Smooth muscle cell (in vitro differentiated cells): ENCODE measurements at regions not wholly inside any gene's neighbourhood (a gene's known extent, or its start where the extent isn't known, plus 50 kb on each side); places are given as distances from the start of the nearest gene placed in this dataset.

Experiments
- DNase-seq: peaks from one replicate; lab custom pipeline; 2025; ENCODE audit not compliant: unreplicated experiment; lab: John Stamatoyannopoulos, UW
- H2AFZ ChIP-seq: fragments of 200-600 bp; sonication (generic); 2 replicates; pipeline ENCODE4 v1.6.0; 2016; ENCODE audit warnings: antibody characterized with exemption, low read depth, mild to moderate bottlenecking
- H3F3A ChIP-seq: fragments of 200-600 bp; sonication (generic); 2 replicates; pipeline ENCODE4 v1.6.0; 2017; ENCODE audit warnings: antibody characterized with exemption, low read depth
- H3K27ac ChIP-seq: fragments of 200-600 bp; sonication (generic); 2 replicates; pipeline ENCODE4 v1.5.1; 2016; ENCODE audit warnings: low read depth, mild to moderate bottlenecking
- H3K27me3 ChIP-seq: fragments of 200-600 bp; sonication (generic); 2 replicates; pipeline ENCODE4 v1.6.1; 2016; ENCODE audit warnings: low read depth, mild to moderate bottlenecking
- H3K36me3 ChIP-seq: fragments of 200-600 bp; sonication (generic); 2 replicates; pipeline ENCODE4 v1.5.1; 2016; ENCODE audit warnings: low read depth
- H3K4me1 ChIP-seq: fragments of 200-600 bp; sonication (generic); 2 replicates; pipeline ENCODE4 v1.5.1; 2016; ENCODE audit warnings: low read depth
- H3K4me2 ChIP-seq: fragments of 200-600 bp; sonication (generic); 2 replicates; pipeline ENCODE4 v1.6.0; 2016; ENCODE audit warnings: mild to moderate bottlenecking
- H3K4me3 ChIP-seq: fragments of 200-600 bp; sonication (generic); 2 replicates; pipeline ENCODE4 v1.5.1; 2016; ENCODE audit warnings: mild to moderate bottlenecking
- H3K79me2 ChIP-seq: fragments of 200-600 bp; sonication (generic); 2 replicates; pipeline ENCODE4 v1.6.0; 2016; ENCODE audit warnings: low read depth, mild to moderate bottlenecking
- H3K9ac ChIP-seq: fragments of 200-600 bp; sonication (generic); 2 replicates; pipeline ENCODE4 v1.6.0; 2016; ENCODE audit warnings: low read depth
- H3K9me3 ChIP-seq: fragments of 200-600 bp; sonication (generic); replicated peaks from 2 replicates; pipeline ENCODE4 v1.5.1; 2016; ENCODE audit warnings: low read depth
- H4K20me1 ChIP-seq: fragments of 200-600 bp; sonication (generic); 2 replicates; pipeline ENCODE4 v1.6.0; 2016; ENCODE audit warnings: low read depth
- CTCF ChIP-seq: fragments of 200-600 bp; sonication (generic); IDR thresholded peaks from 2 replicates; pipeline ENCODE4 v1.5.1; 2017; ENCODE audit warnings: borderline replicate concordance, mild to moderate bottlenecking, antibody characterized with exemption; ENCODE audit not compliant: insufficient read depth, poor library complexity, severe bottlenecking
- WGBS: methylation state at CpG from one replicate; pipeline ENCODE4 v1.1.7; 2016; ENCODE audit warnings: low lambda C conversion rate; 5-methylcytosine and 5-hydroxymethylcytosine counted together

- no peak for DNase-seq
- WGBS = 90% methylated on average over 18 of the region's 18 CpGs
Observed at GRCh38 chr16:88276591-88276990, 106.2 kb upstream of the ZNF469 start.

GRCh38 chr16:88279998-88280397 is 102.8 kb upstream of the ZNF469 start:
- H3K27ac ChIP-seq = no peak overlapping the region
- no peak for DNase-seq
- H3K27me3 ChIP-seq = no peaks in the 10 kb centered on the region
- H3K4me2 ChIP-seq = no peak overlapping the region
- no peak overlapping the region for H3K4me3 ChIP-seq
- H3K9me3 ChIP-seq = no peaks in the 10 kb centered on the region
- no peaks in the 10 kb centered on the region for H3K36me3 ChIP-seq
- no peaks in the 10 kb centered on the region for H4K20me1 ChIP-seq
- peaks cover 6% of the 10 kb centered on the region for H3F3A ChIP-seq
- H3K79me2 ChIP-seq = no peaks in the 10 kb centered on the region
- no peak overlapping the region for H2AFZ ChIP-seq
- no peak for TF ChIP-seq CTCF
- 95% methylated on average over 18 of the region's 18 CpGs for WGBS
- no peak overlapping the region for H3K9ac ChIP-seq
- H3K4me1 ChIP-seq = no peaks in the 10 kb centered on the region

More at GRCh38 chr16:88276591-88276990, 106.2 kb upstream of the ZNF469 start:
- H3K9ac ChIP-seq = no peak overlapping the region
- H3K9me3 ChIP-seq = no peaks in the 10 kb centered on the region
- no peak overlapping the region for H3K4me2 ChIP-seq
- no peaks in the 10 kb centered on the region for H4K20me1 ChIP-seq
- no peak for TF ChIP-seq CTCF
- H2AFZ ChIP-seq = no peak overlapping the region
- no peak overlapping the region for H3K27ac ChIP-seq
- H3K4me1 ChIP-seq = no peaks in the 10 kb centered on the region
- no peaks in the 10 kb centered on the region for H3K79me2 ChIP-seq
- H3K27me3 ChIP-seq = no peaks in the 10 kb centered on the region
- H3F3A ChIP-seq = peaks cover 3% of the 10 kb centered on the region
- no peaks in the 10 kb centered on the region for H3K36me3 ChIP-seq
- H3K4me3 ChIP-seq = no peak overlapping the region

- Histone ChIP-seq H2AFZ (no peak overlapping the region), H3K4me3 (no peak overlapping the region), H3K79me2 (no peaks in the 10 kb centered on the region), H3F3A (peaks cover 6% of the 10 kb centered on the region), H3K4me2 (peak overlapping the region; percentile 3), H3K4me1 (no peaks in the 10 kb centered on the region), H3K27me3 (no peaks in the 10 kb centered on the region), H3K9ac (no peak overlapping the region), H3K9me3 (no peaks in the 10 kb centered on the region), H4K20me1 (no peaks in the 10 kb centered on the region), H3K36me3 (no peaks in the 10 kb centered on the region), H3K27ac (no peak overlapping the region)
- 69% methylated on average over 9 of the region's 9 CpGs for WGBS
- no peak for DNase-seq
- no peak for TF ChIP-seq CTCF
Observed at GRCh38 chr16:88281858-88282563, 100.7 kb upstream of the ZNF469 start.
